GM12864 (cell line): ENCODE measurements at regions not wholly inside any gene's neighbourhood (a gene's known extent, or its start where the extent isn't known, plus 50 kb on each side); places are given as distances from the start of the nearest gene placed in this dataset.

ENCODE experiments used
- DNase-seq: peaks from one replicate; pipeline ENCODE4 v3.0.0-alpha.2; 2011; ENCODE audit warnings: low read depth
- H3K4me3 ChIP-seq: 2 replicates; pipeline ENCODE4 v1.5.1; 2011; ENCODE audit warnings: mild to moderate bottlenecking, low read depth, low read length, control low read depth
- TF ChIP-seq, protein P1 (sequence below): IDR thresholded peaks from 2 replicates; pipeline ENCODE4 v1.5.1; 2011; ENCODE audit warnings: low read depth, mild to moderate bottlenecking, moderate library complexity, low read length, control low read depth, inconsistent platforms; ENCODE audit errors: missing control alignments

DNA sequence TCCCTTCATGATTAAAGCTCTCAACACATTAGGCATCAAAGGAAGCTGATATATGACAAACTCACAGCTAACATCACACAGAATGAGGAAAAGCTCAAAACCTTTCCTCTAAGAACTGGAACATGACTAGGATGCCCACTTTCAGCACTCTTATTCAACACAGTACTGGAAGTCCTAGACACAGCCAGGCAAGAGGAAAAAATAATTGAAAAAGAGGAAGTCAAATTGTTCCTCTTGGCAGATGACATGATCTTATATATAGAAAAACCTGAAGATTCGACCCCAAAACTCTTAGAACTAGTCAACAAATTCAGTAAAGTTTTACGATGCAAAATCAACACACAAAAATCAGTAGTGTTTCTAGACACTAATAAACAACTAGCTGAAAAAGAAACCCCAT lies 144.3 kb upstream of the NREP start:
- TF ChIP-seq, protein P1, sequence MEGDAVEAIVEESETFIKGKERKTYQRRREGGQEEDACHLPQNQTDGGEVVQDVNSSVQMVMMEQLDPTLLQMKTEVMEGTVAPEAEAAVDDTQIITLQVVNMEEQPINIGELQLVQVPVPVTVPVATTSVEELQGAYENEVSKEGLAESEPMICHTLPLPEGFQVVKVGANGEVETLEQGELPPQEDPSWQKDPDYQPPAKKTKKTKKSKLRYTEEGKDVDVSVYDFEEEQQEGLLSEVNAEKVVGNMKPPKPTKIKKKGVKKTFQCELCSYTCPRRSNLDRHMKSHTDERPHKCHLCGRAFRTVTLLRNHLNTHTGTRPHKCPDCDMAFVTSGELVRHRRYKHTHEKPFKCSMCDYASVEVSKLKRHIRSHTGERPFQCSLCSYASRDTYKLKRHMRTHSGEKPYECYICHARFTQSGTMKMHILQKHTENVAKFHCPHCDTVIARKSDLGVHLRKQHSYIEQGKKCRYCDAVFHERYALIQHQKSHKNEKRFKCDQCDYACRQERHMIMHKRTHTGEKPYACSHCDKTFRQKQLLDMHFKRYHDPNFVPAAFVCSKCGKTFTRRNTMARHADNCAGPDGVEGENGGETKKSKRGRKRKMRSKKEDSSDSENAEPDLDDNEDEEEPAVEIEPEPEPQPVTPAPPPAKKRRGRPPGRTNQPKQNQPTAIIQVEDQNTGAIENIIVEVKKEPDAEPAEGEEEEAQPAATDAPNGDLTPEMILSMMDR = no peak
- no peak overlapping the region for H3K4me3 ChIP-seq
- no peak for DNase-seq

DNA sequence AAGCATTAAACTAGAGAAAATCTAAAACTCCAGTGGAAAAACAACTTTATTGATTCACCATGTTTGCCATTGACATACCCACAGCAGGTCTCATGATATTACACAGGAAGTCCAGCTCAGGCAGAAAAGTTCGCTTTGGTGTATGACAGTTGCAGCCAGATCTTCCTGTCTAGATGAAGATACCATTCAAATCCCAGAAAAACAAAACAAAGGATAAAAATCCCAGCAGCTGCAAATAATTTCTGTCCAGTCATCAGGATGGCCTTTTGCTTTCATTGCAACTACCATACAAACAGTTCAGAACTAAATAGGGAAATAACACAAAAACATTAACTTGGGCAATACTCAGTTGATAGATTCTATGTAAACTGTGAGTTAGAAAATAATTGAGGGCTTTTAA lies 136.0 kb upstream of the NREP start:
- TF ChIP-seq, protein P1 = no peak
- no peak overlapping the region for H3K4me3 ChIP-seq
- no peak for DNase-seq

- DNase-seq = no peak
- TF ChIP-seq, protein P1 = no peak
- H3K4me3 ChIP-seq = no peak overlapping the region
Measured at GRCh38 chr5:111887706-111888105, 130.7 kb upstream of the NREP start.

DNA sequence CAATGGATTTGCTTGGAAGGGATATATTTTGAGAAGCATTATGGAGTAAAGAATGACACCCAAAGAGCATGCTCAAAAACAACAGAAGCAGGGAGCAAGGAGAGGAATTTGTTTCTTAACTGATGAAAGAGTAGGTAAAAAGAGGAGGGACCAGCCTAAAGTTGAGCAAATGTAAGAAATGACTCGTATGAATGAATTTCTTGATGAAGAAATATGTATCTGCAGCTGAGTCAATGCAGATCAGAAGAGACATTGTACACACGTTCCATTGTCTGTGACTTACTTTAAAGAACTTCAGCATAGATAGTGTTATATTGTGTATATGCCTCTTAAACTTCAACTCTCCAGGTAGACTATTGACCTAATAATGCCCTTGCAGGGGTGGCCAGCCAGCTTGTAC lies 112.7 kb upstream of the NREP start:
- TF ChIP-seq, protein P1 = no peak

DNA sequence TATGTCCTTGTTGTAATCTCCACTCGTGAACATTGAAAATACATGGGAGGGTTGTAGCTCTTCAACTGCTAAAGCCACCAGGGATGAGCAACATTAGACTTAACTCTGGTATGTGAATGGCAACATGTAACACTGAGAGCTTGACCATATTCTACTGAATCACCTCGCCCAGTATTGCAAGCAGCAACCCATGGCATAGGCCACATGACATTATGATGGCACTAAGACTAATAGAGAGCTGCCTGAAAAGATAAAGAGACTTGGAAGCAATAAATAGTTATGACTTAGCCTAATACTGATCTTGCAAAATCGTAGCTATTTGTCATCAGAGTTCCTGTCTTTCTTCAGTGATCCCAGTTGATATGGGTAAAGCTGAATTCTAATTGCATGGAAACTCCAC lies 108.4 kb upstream of the NREP start:
- no peak for DNase-seq
- no peak overlapping the region for H3K4me3 ChIP-seq
- TF ChIP-seq, protein P1 = no peak

More for the DNA sequence above, 112.7 kb upstream of the NREP start:
- DNase-seq = no peak
- H3K4me3 ChIP-seq = no peak overlapping the region

DNA sequence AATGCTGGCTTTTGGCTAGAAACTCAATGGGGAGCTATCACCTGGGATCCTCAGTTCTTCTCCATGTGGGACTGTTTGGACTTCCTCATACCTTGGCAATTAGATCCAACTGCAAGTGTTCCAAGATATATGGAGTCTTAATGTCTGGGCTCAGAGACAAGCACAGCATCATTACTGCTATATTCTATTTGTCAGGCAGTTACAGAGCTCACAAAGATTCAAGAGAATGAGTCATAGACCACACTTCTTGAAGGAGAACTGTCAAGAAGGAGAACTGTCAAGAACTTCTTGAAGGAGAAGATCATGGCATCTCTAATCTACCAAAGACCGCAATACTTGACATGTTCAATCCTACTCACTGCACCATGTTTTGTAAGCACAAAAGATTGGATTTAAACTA lies 106.8 kb upstream of the NREP start:
- TF ChIP-seq, protein P1 = no peak
- DNase-seq = no peak
- H3K4me3 ChIP-seq = no peak overlapping the region

GRCh38 chr5:111859533-111860270 lies 102.7 kb upstream of the NREP start:
- no peak for DNase-seq
- H3K4me3 ChIP-seq = no peak overlapping the region
- TF ChIP-seq, protein P1 = no peak
